ENCODE measurements at regions not wholly inside any gene's neighbourhood (a gene's known extent, or its start where the extent isn't known, plus 50 kb on each side); places are given as distances from the start of the nearest gene placed in this dataset.
"Not testable (repeated sequence)": the region's sequence is repeated elsewhere in the genome, so short reads cannot be mapped to it uniquely, and the experiment has no call there.

DNA sequence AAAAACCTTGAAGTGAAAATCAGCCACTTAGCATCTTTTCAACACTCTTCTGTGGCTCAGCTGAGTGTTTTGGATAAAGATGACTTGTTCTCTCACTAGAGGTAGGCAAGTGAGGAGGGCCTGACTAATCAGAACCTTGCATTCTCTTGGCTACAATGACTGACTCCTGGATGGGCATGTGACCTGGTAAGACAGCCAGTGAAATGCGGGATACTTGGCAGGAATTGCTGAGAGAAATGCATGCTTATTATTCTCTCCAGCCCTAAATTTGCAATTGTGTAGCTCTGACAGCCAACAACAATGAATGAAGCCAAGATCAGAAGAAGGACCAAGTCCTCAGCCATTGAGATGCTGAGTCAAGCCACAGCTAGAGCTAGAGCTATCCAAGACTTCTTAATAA is 490.5 kb upstream of the ZNF608 start:
- no peak for DNase-seq (ENCODE audit: low read depth, low spot score)

DNA sequence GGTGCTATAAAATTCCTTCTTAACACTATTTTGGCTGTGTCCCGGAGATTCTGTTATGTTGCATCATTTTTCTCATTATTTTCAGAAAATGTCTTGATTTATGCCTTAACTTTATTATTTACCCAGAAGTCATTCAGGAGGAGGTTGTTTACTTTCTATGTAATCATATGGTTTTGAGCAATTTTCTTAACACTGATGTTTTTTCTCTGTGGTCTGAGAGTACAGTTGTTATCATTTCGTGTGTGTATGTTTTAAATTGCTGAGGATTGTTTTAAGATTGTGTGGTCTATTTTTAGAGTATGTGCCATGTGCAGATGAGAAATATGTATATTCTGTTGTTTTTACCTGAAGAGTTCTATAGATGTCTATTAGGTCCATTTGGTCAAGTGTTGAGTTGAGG is 498.1 kb upstream of the ZNF608 start:
- no peak for DNase-seq (ENCODE audit: low read depth, low spot score)

DNA sequence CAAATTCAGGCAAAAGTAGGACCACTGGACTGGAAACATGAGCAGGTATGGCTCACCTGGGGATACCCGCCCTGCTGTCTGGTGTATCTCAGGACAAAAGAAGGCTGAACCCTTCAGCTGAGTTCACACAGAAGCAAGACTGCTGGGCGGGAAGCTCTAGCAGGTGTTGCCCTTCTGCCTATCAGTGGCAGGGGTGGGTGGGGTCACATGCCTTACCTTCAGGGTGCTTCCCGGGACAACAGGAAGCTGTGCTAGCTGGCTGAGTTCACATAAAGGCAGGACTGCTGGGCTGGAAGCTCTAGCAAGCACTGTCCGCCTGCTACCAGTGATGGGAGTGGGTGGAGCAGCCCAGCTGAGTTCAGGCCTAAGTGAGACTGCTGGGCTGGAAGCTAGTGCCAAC is 498.8 kb upstream of the ZNF608 start:
- DNase-seq (ENCODE audit: low read depth, low spot score): no peak

DNA sequence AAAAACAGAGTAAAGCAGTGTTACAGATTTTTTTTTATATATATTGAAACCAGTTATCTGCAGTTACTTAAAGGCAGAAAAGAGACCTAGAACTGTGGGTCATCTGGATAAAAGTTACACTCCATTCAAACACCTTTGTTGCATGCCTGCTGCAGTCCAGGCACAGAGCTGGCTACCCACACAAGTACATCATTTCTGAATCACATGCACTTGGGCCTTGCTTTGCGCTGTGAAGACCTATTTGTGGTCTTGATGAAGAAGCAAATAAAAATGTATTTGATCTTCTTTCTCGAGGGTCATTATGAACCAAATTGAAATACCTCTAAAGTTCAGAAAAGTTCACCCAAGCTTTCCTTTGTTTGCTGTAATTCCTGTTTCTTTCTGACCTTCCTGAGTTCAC is 503.0 kb upstream of the ZNF608 start:
- DNase-seq (ENCODE audit: low read depth, low spot score): no peak

DNA sequence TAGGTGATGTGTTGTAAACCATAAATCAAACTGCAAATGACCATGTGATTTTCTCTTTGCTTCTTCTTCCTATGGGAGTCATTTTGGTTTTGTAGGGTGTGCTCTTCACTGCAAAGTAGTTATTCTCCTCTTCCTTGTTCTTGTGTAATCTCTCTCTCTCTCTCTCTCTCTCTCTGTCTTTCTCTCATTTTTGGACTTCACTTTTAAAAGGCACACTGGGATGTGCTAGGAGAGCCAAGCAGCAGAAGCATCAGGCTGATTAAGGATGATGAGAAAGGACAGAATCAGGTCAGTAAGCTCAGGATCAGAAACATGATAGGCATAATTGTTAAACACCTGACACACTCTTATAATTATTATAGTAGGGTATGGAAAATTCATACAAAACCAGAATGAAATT is 505.3 kb upstream of the ZNF608 start:
- DNase-seq (ENCODE audit: low read depth, low spot score): no peak

DNA sequence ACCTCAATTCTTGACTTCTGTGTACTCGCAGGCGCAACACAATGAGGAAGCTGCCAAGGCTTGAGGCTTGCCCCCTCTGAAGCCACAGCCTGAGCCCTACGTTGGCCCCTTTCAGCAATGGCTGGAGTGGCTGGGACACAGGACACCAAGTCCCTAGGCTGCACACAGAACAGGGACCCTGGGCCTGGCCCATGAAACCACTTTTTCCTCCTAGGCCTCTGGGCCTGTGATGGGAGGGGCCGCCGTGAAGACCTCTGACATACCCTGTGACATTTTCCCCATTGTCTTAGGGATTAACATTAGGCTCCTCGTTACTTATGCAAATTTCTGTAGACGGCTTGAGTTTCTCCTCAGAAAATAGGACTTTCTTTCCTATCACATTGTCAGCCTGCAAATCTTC is 507.2 kb upstream of the ZNF608 start:
- not testable (repeated sequence) for DNase-seq (ENCODE audit: low read depth, low spot score)

DNA sequence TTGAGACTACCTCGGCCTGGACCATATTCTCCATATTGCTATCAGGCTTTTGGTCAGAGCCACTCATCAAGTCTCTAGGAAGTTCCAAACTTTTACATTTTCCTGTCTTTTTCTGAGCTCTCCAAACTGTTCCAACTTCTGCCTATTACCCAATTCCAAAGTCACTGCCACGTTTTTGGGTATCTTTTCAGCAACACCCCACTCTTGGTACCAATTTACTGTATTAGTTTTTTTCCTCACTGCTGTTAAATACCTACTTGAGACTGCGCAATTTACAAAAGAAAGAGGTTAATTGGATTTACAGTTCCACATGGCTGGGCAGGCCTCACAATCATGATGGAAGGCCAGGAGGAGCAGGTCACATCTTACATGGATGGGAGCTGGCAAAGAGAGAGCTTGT is 507.8 kb upstream of the ZNF608 start:
- no peak for DNase-seq (ENCODE audit: low read depth, low spot score)

DNA sequence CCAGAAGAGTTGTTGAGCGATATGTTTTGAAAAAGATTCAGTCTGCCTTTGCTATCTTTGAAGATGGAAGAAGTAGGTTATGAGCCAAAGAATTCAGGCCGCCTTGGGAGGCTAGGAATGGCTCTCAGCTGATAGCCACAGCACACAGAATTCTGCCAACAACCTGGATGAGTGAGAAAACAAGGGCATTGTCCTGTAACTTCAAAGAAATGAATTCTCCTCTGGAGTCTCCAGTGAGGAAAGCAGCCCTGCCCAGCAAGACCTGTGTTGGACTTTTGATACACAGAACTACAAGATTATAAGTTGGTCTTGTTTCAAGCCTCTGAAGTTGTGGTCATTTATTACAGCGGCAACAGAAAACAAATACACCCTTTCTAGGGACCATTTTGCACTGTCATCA is 509.9 kb upstream of the ZNF608 start:
- DNase-seq (ENCODE audit: low read depth, low spot score): no peak

DNA sequence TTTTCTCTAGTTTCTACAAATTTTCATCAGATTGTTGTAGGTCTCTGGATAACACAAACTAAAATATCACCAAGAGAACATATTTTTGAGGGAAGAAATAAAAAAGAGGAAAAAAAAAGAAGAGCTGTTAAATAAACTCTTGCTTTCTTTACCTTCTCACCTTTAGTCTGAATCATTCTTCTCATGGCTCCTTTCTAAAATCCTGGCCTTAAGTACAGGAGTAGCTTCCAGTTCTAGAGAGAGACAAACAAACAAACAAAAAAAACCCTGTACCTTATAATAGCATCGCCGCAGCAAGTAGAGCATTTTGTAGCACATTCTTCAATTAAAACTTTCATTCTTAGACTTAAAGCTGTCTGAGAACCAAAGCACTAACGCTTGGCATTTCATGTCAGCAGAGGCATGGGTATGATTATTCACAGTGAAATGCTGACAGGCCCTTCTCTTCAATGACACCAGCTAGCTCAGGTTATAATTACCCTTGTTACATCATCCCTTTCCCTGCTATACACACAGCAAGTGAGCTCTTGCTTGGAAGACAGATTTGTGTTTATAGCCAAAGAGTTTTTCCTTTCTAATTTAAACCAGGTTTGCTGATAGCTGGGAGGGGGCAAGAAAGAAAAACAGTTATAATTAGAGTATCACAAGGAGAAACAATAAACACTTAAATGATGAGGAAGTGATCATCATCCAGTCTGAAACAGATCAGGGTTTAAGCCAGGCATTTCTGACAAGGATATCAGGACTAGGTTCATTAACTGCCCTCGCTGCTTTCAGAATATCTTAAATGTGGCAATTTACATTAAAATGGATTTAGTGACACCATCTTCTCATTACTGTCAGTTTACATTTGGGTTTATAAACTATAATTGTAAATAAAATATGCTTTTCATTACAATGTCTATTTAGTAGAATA is 510.9 kb upstream of the ZNF608 start:
- no peak for DNase-seq (ENCODE audit: low read depth, low spot score)

DNA sequence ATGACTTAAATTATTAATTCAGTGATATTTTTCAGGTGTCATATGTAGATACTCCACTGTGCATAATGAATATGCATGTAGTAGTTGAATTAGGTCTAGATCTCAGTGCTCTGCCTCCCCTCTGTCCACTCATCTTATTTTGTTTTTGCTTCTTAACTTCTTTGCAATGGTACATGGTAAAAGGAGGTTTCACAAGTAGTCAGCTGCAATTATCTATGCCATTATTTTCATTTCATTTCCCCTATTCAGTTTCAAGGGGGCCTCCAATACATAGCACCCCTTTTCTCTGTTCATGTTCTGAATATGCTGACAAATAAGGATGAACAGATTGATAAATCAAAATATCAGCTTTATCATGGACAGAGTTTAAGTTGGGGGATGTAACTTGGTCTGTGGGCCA is 511.6 kb upstream of the ZNF608 start:
- DNase-seq (ENCODE audit: low read depth, low spot score): no peak

DNA sequence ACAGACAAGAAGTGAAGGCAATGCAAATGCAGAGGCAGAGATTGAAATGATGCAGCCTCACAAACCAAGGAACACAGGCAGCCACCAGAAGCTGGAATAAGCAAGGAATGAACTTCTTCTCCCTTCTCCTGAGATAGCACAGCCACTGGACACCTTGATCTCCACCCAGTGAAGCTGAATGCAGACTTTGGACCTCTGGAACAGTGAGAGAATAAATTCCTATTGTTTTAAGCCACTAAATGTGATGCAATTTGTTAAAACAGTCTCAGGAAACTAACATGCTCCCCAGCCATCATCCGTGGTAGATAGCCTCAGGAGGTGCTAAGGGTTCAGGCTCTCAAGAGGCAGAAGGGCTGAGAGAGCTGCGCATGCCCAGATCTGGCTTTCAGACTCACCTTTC is 512.2 kb upstream of the ZNF608 start:
- no peak for DNase-seq (ENCODE audit: low read depth, low spot score)

DNA sequence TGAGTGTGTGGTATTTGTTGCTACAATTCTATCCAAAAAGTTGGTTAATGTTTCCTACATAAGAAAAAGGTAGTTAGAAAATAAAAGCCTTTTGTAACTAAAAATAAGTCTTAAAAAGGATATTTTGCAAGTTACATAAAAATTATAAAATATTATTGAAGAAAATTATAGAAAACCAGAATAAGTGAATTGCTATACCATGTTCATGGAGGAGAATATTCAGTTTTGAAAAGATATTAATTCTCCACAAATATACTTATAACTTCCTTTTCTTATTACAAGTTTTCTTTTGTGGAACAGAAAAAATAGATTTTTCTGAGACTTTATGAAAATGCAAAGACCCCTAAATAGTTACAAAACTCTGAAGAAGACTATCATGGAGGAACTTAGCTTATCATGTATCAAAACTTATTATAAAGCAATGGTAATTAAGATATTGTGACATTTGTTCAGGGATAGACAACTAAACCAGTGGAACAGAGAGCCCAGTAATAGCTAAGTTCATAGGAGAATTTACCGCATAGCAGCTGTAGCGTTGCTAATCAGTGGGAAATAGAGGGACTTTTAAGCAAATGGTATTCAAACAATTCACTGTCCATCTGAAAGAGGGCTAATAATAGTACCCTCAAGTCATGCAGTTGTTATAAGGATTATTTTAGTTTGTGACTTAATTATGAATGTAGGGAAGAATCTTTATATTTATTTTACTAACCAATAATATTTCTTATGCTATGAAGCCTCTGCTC is 515.2 kb upstream of the ZNF608 start:
- DNase-seq (ENCODE audit: low read depth, low spot score): no peak

DNA sequence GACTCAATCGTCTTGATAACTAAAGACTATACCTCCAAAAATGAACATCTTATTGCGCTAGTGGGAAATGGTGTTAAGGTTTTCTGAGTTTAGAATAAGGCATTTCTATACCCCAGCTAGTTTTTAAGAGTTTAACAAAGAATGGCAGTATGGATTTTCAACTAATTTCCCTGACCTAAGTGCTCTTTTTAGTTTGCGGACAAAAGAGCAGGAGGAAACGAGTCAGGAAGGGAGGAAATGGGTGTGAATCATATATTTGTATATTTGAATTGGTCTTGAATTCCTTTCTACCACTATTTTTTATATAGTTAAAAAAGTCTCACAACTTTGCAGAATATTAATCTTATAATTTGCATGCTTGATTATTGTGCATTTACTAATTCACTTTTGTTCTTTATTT is 516.3 kb upstream of the ZNF608 start:
- DNase-seq (ENCODE audit: low read depth, low spot score): no peak

DNA sequence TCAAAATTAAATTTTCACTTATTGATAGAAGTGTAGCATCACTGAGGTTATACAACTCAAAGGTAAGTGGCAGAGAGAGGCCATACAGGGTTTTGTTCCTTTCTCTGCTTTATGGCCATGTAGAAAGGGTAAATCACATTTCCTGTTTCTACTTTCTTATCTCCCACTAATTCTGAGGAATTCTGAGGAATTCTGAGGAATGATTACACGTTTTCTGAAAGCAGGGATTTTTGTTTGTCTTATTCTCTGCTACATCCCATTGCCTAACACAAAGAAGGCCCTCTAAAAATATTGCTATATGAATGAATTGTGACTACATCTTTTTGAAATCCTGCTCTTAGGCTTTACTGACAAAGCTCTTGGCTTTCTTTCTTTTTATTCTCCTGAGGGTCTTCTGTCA is 516.9 kb upstream of the ZNF608 start:
- no peak for DNase-seq (ENCODE audit: low read depth, low spot score)

DNA sequence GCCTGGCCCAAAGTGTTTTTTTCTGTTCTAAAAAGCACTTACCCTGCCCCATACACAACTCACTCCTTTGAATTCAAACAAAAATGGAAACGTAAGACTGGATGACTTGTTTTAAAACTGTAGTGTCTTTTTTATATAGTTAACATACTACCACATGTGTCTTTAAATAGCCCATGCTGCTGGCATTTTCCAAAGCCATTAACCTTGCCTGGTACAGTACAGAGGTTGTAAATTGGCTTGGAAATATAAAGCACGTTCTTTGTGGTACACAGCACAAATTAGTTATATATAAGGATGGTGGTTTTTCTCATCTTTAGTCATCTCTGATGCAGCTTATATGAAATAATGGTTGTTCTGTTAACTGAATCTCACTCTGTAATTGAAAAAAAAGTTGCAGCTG is 519.7 kb upstream of the ZNF608 start:
- DNase-seq (ENCODE audit: low read depth, low spot score): no peak

DNA sequence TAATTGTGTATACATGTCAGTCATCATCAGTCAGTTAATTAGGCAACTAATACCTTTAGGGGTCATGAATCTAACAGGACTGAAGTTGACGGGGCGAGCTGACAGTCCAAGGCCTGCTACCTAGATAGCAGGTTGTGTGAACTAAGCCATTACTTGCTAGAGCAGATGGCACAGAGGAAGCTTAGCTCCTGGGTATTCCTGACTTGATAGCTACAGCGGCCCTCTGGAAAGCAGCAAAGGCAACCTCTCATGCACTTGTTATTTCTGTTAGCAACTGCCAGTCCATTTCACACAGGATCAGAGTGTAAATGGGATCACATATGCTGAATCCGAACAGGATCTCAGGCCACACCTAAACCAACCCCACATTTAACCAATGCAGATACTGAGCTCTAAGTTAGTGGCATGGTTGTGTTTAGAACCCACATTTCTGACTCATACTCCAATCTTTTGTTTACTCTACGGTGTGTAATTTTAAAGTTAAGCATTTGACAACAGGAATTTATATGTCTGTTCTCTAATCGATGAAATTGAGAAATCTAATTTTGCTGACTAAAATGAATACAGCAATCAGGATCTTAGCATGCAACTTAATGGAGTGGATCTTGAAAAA is 521.3 kb upstream of the ZNF608 start:
- DNase-seq (ENCODE audit: low read depth, low spot score): no peak

DNA sequence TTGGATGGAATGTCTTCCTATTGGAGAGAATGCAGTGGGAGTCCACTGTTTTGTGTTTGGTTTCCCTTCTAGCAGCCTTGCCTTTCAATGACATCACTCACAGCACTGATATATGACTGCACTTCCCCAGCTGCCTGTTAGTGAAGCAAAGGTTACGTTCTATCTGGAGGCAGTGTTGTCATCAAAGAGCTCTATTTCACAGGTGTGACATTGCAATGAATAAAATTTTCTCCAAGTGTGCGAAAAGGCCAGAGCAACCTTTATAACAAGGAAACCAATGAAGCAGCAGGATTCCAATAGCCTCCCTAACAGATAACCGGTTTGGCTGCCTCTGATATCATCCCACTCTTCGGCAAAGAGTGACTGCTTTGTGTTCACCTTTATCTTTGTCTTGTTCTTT is 523.5 kb upstream of the ZNF608 start:
- no peak for DNase-seq (ENCODE audit: low read depth, low spot score)

DNA sequence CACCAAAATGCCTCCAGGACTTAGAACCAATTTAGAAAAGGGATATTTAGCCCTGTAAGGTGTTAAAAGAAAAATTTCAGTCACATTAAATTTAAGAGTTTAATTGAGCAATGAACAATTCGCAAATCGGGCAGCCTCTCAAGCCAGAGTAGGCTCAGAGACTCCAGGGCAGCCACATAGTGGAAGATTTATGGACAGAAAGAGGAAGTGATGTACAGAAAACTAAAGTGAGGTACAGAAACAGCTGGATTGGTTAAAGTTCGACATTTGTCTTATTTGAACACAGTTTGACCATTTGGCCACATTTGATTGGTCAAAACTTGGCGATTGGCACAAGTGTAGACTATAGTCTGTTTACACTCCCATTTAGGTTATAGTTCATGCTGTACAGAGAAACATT is 525.9 kb upstream of the ZNF608 start:
- DNase-seq (ENCODE audit: low read depth, low spot score): no peak

DNA sequence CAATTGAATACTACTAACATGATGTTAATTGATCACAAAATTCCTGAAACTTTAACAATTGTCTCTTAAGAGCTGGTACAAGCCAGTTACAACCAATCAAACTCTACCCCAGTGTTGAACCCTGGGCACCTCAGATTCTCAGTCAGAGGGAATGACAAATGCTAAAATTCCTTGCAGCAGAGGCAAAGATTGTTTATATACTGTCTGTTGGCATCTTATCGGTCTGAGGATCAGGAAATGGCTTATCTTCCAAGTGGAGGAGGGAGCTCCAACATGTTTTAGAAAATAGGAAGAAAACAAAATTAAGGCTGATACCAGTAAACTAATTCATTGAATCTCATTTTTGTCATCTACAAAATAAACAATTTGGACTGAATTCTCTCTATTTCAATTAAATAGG is 527.8 kb upstream of the ZNF608 start:
- DNase-seq (ENCODE audit: low read depth, low spot score): no peak

DNA sequence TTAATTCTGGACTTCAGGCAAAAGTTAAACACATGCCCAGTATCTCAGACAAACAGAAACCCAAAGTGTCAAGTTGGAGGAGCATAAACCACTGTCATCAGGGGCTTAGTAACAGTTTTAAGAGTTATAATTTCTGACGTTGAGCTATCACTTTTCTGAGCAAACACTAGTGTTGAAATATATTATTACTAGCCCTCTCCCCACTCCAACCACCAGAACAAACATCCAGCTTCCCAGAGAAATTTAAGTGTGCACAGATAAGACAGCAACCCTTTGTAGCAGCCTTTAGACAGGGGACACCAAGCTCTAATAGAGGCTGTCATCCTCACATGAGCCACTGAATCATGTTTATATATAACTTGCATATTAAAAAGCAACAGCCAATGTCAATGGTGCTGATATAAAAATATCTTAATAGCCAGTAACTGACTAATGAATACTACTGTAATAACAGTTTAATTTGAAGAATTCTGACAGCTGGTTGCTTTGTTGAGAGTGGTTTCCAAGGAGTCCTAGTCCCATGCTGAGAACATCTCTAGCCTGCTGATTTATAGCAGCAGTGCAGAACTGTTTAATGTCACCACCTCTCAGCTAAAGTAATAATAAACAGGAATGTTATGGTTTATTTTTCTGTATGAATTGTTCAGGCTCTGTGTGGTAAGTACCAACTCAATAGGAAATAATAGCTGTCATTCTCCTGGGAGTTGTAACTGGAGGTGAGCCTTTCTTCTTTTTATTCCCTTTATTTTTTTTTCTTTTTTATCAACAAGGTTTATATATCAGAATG is 528.7 kb upstream of the ZNF608 start:
- peak; percentile 68 for DNase-seq (ENCODE audit: low read depth, low spot score)

DNA sequence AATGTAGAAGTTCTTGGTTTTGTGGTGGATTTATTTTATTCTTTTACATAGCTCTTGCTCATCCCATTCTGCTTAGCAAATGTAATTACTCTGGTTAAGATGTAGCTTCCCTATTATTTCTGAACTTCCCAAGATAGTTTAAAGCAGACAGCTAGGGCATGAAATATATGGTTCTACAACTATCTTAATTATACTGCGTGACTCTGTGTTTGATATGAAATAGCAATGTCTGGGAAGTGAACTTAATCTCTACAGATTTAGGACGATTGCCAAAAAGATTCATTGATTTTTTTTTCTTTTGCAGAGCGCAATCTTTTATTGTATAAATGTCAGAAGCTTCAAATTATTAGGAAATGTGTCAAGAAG is 529.3 kb upstream of the ZNF608 start:
- DNase-seq (ENCODE audit: low read depth, low spot score): no peak

DNA sequence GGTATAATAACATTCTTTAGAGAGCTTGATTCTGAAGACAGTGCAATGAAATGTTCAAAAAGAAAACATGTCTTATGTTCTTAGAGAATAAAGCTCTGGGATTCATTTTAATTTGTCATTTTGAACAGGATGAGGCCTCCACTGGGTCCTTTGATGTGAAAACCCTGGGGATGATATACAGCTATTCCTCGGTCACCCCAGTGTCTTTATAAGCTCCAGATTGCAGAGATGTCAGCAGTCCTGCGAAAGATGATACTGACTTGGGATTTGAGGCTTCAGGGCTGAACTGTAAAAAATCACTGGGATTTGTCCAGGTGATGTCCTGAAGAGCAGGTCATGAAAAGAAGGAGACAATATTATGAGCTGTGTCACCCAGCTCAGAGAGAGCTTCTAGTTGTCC is 529.7 kb upstream of the ZNF608 start:
- DNase-seq (ENCODE audit: low read depth, low spot score): no peak

Data from brain pericyte (primary cell).